ENCODE measurements at regions not wholly inside any gene's neighbourhood (a gene's known extent, or its start where the extent isn't known, plus 50 kb on each side); places are given as distances from the start of the nearest gene placed in this dataset.

- TF ChIP-seq POLR2AphosphoS5 (IDR thresholded peaks at IDR 0.05; ENCODE audit: low read depth, low read length), result no peak
- no peak for TF ChIP-seq FOXM1 (IDR thresholded peaks at IDR 0.05; ENCODE audit: low read depth)
- TF ChIP-seq CTCF (IDR thresholded peaks at IDR 0.05), result no peak
- no peak for TF ChIP-seq TAF1 (IDR thresholded peaks at IDR 0.05; ENCODE audit: borderline replicate concordance, low read depth, low read length)
- no peak for TF ChIP-seq MAX (IDR thresholded peaks at IDR 0.05; ENCODE audit: low read depth)
Measured at GRCh38 chr13:21796775-21797514, 126.1 kb downstream of the FGF9 start.

Data from SK-N-SH (cell line).